NCI-H446 treated with DMSO at 0.1 percent for 48 hours (cell line): ENCODE measurements at regions not wholly inside any gene's neighbourhood (a gene's known extent, or its start where the extent isn't known, plus 50 kb on each side); places are given as distances from the start of the nearest gene placed in this dataset.

Source experiments
- DNase-seq: peaks from one replicate; lab custom pipeline; 2025; lab: John Stamatoyannopoulos, UW

DNA sequence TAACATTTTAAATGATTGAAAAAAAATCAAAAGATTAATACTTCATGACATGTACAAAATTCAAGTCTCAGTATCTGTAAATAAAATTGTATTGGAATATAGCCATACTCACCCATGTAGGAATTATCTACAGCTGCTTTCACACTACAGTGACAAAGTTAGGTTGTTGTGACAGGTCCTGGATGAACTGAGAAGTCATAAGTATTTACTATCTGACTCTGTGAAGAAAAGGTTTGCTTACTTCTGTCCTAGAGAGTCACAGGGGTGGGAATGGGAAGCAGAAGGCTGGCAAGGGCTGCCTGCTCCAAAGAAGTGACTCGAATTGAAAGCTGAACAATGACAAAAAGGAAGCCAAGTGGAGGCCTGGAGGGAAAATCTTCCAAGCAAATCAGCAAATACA, 155.2 kb downstream of the SLC30A10 start:
- no peak for DNase-seq

DNA sequence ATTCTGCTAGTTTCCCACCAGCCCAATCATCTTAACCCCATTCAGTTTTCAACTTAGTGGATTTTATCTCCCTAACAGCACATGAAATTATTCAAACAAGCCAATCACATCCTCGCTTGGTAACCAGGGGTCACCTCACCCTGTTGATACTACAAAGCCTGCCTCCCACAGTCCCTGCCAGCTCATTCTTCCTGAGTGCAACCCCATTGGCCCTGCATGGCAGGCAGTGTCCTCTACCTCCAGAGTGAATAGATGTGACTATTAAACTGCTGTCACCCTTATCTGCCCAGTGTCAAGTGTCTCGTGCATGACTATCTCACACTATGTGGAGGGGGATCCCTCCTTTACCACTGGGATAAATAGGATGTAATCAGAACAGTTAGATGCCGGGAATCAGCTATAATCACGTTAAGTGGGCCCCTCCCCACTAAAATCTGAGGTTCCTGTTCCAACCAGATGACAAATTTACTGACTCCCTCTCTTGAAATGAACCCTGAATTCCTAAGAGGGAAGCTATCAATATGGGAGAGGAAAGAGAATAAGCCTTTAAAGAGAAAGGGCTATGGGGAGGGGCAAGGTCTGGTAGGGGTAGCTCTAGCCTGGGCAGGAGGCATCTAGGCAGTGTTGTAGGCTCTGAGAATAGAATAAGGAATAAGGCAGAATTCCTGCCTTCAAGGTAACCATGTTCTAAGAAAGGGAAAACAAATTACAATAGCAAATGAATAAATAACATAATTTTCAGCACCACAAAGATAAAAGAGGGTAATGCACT, 155.9 kb downstream of the SLC30A10 start:
- no peak for DNase-seq

DNA sequence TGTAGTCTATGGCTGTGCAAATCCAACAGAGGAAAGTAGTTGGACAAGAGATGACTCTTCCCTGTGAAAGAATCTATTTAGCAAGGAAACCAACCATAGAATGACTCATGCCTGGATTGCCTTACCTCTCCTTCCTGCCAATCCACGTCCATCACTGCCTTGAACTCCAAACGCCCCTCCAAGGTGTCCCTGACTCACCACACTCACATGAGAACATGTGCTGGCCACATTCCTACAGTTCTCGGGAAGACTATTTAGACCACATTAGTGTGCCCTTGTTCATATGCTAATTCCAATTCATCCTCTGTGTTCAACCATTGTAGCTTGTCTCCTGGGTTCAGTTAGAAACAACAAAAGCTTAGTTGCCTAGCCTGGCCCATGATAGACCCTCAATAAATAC, 157.3 kb downstream of the SLC30A10 start:
- no peak for DNase-seq

DNA sequence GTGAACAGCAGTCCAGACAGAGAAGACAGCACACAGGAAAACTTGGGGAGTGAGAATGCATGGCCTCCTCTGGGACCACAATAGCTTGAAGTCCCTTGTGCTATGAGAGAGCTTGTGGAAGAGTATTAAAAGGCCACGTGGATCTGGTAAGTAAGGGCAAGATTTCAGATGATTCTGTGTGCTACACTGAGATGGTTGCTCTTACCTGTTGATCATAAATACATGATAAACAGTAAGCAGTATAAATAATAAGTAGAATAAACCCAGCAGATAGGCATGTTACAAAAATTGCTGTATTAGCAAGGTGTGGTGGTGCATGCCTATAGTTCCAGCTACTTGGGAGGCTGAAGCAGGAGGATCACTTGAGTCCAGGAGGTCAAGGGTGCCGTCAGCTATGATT, 150.4 kb upstream of the ZC3H11B start:
- no peak for DNase-seq

DNA sequence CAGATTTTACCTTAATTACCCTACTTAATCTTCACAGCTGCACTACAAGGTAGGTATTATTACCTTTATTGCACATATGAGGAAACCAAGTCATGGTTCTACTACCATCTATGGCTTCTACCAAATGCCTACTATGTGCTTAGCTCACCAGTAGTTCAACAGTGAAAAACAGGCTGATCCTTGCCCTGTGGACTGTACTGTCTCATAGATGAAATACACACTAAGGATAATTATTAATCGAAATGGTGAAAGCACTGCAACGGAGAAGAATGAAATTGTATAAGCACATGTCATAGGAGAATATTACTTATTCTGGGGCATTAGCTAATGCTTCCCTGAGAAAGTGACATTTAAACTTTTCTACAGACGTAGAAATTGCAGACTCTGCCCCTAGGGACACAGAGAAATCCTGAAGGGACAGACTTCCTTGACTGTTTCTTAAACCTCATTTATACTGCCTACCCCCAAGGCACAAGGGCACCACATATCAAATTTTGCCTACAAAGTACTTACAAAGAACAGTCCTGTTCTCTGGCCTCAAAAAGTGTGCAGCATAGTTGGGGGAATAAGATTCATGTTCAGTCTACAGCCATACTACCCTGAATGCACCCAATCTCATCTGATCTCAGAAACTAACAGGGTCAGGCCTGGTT, 148.4 kb upstream of the ZC3H11B start:
- DNase-seq: no peak

DNA sequence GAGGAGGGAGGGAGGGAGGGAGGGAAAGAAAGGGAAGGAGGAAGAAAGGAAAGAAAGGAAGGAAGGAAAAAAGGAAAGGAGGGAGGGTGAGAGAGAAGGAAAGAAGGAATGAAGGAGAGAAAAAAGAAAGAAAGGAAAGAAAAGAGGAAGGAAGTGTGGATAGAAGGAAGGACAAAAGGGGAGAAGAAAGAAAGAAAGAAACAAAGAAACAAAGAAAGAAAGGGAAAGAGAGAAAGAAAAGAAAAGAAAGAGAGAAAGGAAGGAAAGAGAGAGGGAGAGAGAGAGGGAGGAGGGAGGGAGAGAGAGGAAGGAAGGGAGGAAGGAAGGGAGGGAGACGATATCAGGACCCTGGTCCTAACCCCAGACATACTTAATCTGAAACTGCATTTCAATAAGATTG, 146.2 kb upstream of the ZC3H11B start:
- no peak for DNase-seq

DNA sequence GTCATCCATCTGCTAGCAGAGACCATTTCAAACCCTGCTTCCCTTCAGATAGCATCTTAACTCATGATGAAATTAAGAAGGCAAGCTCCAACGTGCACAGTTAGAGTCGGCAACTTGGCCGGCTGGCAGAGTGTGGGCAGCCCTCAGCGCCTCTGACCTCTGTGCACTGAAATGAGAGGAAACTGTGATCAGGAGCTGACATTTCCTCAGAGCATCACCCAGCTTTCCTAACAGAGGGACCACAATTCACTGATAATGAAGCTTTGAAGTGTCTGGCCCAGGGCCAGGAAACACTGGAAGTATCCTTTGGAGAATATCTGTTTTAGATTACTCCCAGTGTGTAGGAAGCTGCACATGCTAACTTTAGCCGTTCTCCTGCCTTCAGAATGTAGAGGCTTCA, 145.0 kb upstream of the ZC3H11B start:
- DNase-seq: no peak

DNA sequence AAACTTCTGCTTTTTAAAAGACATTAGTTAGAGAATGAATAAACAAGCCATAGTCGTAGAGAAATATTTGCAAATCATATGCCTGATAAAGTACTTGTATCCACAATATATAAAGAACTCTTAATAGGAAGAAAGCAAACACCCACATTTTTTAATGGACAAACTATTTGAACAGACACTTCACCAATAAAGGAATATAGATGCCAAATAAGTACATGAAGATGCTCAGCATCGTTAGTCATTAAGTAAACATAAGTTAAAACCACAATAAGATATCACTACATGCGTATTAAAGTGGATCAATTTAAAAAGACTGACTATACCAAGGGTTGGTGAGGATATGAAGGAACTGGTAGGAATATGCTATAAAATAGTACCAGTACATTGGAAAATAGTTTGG, 142.3 kb upstream of the ZC3H11B start:
- DNase-seq: no peak

DNA sequence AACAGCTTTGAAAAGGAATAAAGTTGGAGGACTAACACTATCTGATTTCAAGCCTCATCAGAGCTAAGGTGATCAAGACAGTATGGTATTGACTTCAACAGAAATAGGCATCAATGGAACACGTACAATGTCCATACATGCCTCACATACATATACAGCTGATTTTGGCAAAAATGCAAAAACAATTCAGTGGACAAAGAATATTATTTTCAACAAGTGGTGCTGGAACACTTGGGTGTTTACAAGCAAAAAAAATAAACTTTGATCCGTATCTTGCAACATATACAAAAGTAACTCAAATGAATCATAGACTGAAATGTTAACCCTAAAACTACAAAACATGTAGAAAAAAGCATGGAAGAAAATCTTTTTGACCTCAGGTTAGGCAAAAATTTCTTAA, 141.9 kb upstream of the ZC3H11B start:
- DNase-seq: no peak

DNA sequence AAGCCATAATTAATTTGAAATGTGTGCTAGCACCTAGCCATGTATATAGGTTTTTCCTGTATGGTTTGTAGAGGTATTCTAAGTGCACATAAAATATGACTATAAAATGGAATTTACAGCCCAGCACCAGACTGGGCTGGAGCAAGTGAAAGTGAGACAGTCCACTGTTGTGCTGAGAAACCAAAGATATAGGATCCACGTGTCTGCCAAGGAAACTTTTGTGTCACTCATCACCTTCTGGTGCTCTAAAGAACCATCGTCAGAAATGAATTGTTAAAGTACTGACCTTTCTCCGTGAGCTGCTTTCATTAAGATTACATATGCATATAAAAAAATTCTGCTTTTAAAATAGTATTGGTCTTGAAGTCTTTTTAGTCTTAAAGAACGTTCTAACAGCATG, 141.0 kb upstream of the ZC3H11B start:
- DNase-seq: no peak

DNA sequence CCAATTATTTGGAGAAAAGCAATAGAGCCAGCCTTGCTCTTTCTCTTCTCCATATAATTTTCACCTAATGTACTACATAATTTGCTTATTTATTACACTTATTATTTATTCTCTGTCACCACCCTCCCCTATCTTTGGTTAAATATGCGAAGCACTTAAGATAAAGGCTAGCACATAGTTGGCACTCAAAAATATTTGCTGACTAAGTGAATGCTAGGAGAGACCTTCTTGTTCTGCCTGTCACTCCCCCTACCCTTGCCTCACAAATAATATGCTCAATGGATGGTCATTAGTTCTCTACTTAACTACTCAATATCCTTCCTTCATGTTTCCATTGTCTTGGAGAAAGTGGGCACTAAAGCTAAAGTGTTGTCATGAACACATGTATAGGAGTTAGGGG, 139.7 kb upstream of the ZC3H11B start:
- DNase-seq: no peak

DNA sequence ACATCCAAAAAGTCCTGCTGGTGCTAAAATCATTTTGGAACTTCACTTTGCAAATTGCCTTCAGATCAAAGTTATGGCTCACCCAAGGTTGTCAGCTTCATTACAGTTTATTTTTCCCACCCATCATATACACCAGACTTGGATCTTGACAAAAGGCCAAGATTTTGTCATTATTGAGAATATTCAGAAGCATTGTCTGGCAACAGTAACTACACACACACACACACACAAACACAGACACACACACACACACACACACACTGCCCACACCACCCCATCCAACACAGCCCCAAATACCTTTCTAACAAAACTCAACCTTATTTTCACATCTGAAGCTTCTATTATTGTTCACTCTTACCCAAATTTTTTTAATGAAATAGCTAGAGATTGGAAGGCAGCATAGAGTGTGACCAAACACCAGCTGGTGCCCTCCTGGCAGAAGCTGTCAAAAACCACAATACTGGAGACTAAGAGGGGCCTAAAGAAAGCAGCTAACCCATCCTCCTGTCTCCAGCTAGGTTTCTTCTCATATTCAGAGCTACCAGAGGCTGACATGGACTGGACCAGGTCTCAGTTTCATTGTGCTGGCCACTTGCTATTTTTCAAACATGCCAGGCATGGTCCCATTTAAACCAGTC, 139.1 kb upstream of the ZC3H11B start:
- DNase-seq: no peak

DNA sequence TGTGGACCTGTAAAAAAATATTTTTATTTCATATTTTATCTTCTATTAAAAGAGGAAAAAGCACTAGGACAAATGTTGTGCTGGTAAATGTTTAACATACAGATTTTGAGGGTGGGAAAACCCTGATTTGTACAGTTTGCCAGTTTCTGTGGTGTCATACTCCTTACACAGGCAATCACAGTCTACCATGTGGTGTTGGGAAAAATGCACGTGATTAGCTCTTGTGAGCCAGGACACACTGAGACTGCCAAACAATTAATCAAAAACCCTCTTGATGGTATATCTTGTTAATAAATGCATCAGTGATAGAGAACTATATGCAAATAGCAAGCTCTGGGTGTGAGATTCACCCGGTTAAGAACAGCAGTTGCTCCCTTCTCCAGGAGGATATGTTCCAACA, 136.5 kb upstream of the ZC3H11B start:
- DNase-seq: no peak

DNA sequence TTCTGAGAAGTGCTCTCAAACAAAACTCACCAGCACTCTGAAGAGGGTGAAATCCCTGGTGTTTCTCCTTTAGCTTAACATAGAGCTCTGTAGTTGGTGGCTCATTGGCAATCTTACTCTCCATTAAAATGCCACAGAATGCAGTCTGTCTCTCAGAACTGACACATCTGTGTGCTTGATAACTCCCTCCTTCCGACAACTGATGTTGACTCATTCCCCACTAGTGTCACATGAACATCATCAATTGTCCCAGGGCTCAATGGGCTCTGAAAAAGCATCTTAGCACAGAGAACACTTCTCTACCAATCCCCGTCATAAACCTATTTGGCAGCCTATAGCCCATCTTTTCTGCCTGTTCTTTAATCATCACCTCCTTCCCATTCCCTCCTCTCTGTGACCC, 133.2 kb upstream of the ZC3H11B start:
- DNase-seq: no peak

DNA sequence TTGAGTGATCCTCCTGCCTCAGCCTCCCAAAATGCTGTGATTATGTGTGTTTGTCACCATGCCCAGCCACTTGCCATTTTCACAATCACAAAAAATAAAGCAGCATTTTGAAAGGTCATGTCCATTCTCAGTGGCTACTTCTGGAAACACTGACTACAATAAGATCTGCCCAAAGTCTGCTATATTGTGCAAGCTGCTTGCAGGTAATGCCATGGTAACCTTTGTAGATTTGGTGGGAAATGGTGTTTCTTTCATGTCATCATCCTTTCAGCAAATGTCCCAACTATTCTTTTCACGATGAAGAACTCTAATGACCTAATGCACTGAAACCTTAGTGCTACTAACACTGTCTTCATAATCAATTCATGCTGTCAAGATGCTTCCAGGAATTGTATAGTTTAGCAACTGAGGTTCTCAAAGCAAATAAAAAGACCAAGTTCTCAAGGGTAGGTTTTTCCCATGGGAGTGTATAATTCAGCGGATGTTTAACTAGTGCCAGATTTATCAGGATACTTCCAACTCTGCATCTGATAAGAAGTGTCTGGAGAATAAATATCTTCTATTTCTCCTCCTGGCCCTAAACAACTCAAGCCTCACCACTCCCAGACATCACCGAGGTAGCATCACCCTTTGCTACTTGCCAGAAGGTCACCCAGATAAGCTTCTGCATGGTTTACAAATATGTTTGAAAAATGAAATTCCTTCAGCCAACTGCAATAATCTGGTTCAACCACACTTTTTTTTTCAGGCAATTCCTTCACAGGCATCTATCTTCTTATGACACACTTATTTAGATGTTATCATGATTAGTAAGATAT, 132.0 kb upstream of the ZC3H11B start:
- no peak for DNase-seq

DNA sequence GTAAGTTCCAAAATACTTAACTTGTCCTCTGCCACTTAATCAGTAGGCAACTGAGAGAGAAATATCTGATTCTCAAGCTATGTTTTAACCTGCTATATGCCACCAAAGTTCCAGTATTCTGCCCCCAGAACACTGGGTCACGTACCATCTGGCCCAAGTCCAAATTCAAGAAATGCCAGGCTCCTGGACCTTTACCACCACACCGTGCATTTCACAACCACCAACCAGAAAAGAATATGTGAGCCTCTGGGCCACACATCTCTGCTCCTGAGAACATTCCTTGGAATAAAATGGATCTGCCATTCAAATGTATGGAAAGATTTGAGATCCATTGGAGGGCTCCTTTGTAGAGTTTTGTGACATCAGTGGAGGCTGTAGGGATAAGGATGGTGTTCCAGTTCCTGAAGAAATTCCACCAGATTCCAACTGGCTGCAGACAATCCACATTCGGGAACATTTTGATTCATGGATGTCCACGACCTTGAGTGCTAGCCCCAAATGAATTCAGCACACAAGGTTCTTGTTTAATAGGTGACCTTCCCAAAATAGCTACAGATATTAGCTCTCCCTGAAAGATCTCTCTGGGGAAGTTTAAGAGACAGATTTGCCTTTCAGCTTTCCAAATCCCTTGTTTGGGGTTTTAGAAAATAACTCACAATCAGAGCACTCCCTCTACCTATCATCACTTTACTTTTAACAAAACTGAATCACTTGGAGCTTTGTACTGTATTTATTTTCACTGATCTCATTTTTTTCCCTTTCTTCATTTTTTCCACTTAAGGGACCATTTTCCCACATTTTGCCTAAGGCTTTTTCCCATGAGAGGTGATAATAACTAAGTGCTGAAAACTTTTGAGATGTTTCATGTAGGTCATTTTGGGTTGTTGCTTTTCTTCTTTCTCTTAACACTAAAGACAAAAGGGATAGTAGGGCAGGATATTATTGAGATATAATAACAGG, 128.4 kb upstream of the ZC3H11B start:
- DNase-seq: no peak

DNA sequence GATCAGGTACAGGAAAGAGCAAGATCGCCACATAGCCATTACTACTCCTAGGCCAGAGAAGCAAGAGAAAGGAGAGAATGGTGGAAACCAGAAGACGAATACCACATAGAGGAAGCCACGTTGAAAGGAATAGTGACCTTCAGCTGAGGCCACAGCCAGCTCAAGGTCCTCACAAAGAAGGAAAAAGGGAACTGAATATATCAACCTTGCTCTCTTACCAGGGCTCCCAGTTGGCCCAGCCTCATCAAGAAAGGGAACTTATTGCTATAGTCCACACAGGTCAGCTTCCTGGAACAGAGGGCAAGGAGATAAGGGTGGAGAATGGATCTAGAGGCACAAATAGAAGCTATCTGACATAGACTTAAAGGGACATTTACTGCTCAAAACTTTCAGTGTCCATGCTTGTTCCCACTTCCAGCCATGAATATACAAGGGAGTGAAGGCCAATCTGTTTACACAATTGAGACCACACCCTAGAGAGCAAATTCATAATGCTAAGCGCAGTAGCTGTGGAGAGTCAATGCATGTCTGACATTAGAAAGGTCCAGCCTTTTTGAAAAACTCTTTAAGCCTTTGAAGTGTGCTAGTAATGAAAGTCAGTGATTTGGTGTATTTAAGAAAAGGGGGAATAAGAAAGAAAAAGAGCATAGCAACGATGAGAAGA, 120.7 kb upstream of the ZC3H11B start:
- no peak for DNase-seq

DNA sequence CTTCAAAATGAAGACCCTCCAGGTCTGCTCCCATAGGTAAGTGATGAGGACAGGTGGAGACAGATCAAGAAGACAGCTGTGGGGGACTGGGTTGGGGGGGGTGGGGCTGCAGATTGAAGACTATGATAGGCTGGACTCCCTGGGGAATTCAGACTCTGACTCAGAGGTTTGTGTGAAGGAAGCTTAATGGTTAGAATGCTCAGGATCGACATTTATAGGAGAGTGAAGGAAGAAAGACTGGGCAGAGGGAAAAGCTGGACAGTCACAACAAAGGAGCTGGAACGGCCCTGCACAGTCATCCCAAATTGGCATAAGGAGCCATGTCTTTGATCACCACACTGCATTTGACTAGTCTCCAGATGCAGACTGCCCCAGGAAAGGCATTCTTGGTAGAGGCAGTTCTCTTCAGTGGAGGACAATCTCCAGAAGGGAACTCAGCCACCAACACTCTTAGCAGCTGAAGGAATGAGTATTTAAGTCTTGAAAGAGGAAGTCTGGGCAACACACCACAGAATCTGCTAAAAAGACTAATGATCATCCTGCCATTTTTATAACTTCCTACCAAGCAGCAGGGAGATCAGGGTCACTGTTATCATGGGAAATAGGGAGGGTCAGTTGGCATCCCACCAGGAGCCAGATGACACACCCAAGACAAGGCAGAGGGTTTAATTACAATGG, 120.0 kb upstream of the ZC3H11B start:
- DNase-seq: no peak

DNA sequence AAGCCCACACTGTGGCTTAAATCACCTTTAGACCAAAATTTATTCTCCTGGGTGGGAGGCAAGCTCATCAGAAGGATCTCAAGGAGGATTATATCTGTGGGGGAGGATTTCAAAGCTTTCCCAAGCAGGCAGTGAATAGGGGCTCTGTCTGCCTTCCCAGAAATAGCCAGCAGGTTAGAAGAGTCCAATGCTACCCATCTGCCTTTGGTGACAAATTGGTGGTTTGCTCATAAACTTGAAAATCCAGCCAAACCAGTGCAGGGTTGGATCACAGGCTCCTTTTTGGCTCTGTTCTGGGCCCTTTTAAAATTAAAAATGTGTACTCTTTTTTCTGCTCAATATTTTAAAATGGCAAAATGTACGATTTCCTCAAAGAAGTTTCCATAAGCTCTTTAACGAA, 118.9 kb upstream of the ZC3H11B start:
- no peak for DNase-seq
